SK-N-MC (cell line): ENCODE measurements at regions not wholly inside any gene's neighbourhood (a gene's known extent, or its start where the extent isn't known, plus 50 kb on each side); places are given as distances from the start of the nearest gene placed in this dataset.

ENCODE experiments used
- EZH2 ChIP-seq: fragments of 200-600 bp; sonication (generic); IDR thresholded peaks from one replicate; pipeline ENCODE4 v1.6.1; 2017; ENCODE audit warnings: antibody characterized with exemption
- POLR2AphosphoS5 ChIP-seq: IDR thresholded peaks from 2 replicates; pipeline ENCODE4 v1.6.1; 2012; ENCODE audit warnings: mild to moderate bottlenecking, low read depth, low read length, borderline replicate concordance

DNA sequence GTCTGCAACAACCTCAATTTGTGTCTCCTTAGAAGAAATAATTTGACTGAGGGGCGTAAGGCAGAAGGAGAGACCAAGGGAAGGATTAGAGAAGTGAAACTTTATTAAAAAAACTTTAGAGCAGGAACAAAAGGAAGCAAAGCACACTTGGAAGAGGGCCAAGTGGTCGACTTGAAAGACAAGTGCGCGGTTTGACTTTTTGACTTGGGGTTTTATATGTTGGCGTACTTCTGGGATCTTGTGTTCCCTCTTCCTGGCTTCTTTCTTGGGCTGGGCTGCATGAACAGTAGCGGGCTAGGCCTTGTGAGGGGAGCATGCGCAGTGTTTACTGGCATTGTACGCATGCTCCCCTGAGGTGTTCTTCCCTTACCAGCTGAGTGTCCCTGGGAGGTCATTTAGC, 369.3 kb upstream of the DCN start:
- TF ChIP-seq EZH2 = no peak
- TF ChIP-seq POLR2AphosphoS5 = no peak
